Thyroid gland (tissue), 4 donors: ENCODE measurements at regions not wholly inside any gene's neighbourhood (a gene's known extent, or its start where the extent isn't known, plus 50 kb on each side); places are given as distances from the start of the nearest gene placed in this dataset.

ENCODE experiments used
- CTCF ChIP-seq, 6 experiments: fragments of 200-600 bp in 3 of 6; fragments of 450-650 bp in 3 of 6; sonication (generic) in 3 of 6; IDR thresholded peaks; one replicate each; pipeline ENCODE4 v1.5.1; 2016 to 2019; ENCODE audit warnings: antibody characterized with exemption in 6 of 6, mild to moderate bottlenecking in 2 of 6, inconsistent platforms in 1 of 6, moderate library complexity in 1 of 6
- POLR2A ChIP-seq, 2 donors: fragments of 450-650 bp; IDR thresholded peaks; one replicate each; pipeline ENCODE4 v1.6.1; 2017; ENCODE audit warnings: antibody characterized with exemption in 2 of 2, mild to moderate bottlenecking in 2 of 2, moderate library complexity in 1 of 2

DNA sequence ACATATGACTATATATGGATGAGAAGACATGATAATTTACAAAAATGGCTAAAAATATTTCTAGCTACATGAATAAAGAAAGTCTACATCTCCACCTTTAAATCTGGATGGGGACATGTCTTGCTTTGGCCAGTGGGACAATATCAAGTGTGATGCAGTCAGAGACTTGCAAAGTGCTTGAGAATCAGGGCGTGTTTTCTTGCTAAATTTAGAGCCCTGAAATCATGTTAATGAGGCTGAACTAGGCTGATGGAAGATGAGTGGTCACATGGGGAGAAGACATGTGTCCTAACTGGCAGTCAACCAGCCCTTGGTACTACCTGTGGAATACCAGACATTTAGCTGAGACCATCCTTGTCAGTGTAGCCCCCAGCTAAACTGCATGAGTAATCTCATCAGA lies 278.5 kb upstream of the RGPD4 start:
- no peak for TF ChIP-seq CTCF (IDR thresholded peaks at IDR 0.05)
- no peak for TF ChIP-seq POLR2A (IDR thresholded peaks at IDR 0.05)
